ENCODE measurements at regions not wholly inside any gene's neighbourhood (a gene's known extent, or its start where the extent isn't known, plus 50 kb on each side); places are given as distances from the start of the nearest gene placed in this dataset.

DNA sequence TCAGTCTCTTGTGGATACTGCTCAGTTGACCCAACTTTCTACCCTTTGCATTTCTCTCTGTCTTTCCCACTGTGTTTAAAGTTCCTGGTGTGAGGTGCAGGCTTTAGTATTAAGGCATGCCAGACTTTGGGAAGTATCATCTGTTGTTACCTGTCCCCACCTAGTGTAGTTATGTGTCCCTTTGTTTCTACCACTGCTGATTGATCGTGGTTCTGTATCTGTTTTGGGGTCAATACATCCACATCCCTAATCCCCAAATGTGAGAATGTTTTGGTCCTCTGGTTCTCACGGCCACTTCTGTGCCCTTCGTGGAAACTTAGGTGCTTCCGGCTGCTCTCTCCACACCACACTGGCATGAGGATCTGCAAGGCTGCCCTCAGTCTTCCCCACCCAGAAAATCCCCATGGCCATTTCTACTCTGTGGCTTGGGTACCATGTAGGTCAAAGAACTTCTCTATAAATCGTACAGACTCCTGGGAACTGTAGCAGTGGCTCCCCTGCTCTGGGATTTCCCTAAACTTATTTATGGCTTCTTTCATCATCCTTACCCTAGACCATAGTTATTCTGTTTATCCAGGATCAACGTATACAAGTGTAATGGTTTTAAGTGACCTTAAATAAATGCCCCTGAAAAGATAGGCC lies 443.2 kb downstream of the XYLT1 start:
- Histone ChIP-seq H3K27me3 (ENCODE audit: control insufficient read depth in 4 of 4, insufficient read depth in 4 of 4, low read length in 3 of 4) (no peaks in the 10 kb centered on the region), H3K27ac (ENCODE audit: low read depth in 1 of 2, low read length in 2 of 2) (no peak overlapping the region), H3K4me3 (ENCODE audit: low read depth in 1 of 3, low read length in 3 of 3) (no peak overlapping the region), H3K9ac (ENCODE audit: low read depth in 1 of 2, low read length in 2 of 2) (no peak overlapping the region), H3K9me3 (ENCODE audit: control insufficient read depth in 4 of 4, low read length in 3 of 4) (peaks cover 0 to 6% (median 3%) of the 10 kb centered on the region in 4 donors), H3K36me3 (ENCODE audit: control insufficient read depth in 4 of 4, insufficient read depth in 3 of 4, low read depth in 1 of 4, low read length in 3 of 4) (no peaks in the 10 kb centered on the region), H3K4me1 (ENCODE audit: control insufficient read depth in 4 of 4, insufficient read depth in 4 of 4, low read length in 3 of 4) (no peaks in the 10 kb centered on the region)
- no peak for DNase-seq (ENCODE audit: low spot score)
- TF ChIP-seq GABPA (IDR thresholded peaks at IDR 0.05 in 1 of 2, conservative IDR thresholded peaks at IDR 0.05 in 1 of 2) (no peak), TAF1 (conservative IDR thresholded peaks at IDR 0.05) (no peak), RAD21 (IDR thresholded peaks at IDR 0.05) (no peak), JUND (IDR thresholded peaks at IDR 0.05) (no peak)
- 76% methylated on average over 6 of the region's 6 CpGs for WGBS

DNA sequence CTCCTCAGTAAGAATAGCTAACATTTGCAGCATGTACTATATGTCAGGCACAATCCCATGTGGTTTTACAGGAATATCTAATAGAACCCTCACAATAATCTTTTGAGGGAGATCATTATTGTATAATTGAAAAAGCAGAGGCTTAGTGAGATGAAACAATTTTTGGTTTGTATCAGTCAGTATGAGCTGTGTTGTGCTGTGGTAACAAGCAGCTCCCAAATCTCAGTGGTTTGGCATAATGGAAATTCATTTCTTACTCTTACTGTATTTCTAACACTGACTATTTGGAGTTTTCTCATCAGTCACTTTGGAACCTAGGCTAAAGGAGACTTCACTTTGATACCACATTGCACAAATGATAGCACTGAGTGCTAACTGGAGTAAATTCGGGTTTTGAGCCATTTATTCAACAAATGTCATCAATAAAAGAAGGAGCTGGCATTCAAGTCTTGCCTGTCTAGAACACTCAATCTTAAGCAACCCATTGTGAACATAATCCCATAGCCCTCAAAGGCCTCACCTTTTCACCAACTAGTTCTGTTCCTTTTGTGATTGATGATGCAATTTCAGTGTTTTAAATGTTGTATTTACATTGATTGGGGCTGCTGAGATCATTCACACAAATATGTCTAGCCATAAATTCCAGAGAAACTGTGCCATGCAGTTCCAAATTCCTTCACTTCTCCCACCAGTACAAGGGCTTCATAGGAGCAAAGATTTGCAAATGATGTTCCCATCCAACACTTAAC lies 441.0 kb downstream of the XYLT1 start:
- peaks cover 0 to 6% (median 3%) of the 10 kb centered on the region in 4 donors for H3K9me3 ChIP-seq (ENCODE audit: control insufficient read depth in 4 of 4, low read length in 3 of 4)
- H3K36me3 ChIP-seq (ENCODE audit: control insufficient read depth in 4 of 4, insufficient read depth in 3 of 4, low read depth in 1 of 4, low read length in 3 of 4): no peaks in the 10 kb centered on the region
- no peaks in the 10 kb centered on the region for H3K4me1 ChIP-seq (ENCODE audit: control insufficient read depth in 4 of 4, insufficient read depth in 4 of 4, low read length in 3 of 4)
- no peak overlapping the region for H3K4me3 ChIP-seq (ENCODE audit: low read depth in 1 of 3, low read length in 3 of 3)
- H3K9ac ChIP-seq (ENCODE audit: low read depth in 1 of 2, low read length in 2 of 2): no peak overlapping the region
- DNase-seq (ENCODE audit: low spot score): no peak
- 56% methylated on average over 1 of the region's 1 CpG for WGBS
- no peak for TF ChIP-seq HNF4G (IDR thresholded peaks at IDR 0.05)
- no peak for TF ChIP-seq GABPA (IDR thresholded peaks at IDR 0.05 in 1 of 2, conservative IDR thresholded peaks at IDR 0.05 in 1 of 2)
- no peak for TF ChIP-seq EGR1 (IDR thresholded peaks at IDR 0.05; ENCODE audit: low read depth in 2 of 2)
- TF ChIP-seq, protein P1, sequence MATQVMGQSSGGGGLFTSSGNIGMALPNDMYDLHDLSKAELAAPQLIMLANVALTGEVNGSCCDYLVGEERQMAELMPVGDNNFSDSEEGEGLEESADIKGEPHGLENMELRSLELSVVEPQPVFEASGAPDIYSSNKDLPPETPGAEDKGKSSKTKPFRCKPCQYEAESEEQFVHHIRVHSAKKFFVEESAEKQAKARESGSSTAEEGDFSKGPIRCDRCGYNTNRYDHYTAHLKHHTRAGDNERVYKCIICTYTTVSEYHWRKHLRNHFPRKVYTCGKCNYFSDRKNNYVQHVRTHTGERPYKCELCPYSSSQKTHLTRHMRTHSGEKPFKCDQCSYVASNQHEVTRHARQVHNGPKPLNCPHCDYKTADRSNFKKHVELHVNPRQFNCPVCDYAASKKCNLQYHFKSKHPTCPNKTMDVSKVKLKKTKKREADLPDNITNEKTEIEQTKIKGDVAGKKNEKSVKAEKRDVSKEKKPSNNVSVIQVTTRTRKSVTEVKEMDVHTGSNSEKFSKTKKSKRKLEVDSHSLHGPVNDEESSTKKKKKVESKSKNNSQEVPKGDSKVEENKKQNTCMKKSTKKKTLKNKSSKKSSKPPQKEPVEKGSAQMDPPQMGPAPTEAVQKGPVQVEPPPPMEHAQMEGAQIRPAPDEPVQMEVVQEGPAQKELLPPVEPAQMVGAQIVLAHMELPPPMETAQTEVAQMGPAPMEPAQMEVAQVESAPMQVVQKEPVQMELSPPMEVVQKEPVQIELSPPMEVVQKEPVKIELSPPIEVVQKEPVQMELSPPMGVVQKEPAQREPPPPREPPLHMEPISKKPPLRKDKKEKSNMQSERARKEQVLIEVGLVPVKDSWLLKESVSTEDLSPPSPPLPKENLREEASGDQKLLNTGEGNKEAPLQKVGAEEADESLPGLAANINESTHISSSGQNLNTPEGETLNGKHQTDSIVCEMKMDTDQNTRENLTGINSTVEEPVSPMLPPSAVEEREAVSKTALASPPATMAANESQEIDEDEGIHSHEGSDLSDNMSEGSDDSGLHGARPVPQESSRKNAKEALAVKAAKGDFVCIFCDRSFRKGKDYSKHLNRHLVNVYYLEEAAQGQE (IDR thresholded peaks at IDR 0.05): no peak
- TF ChIP-seq, protein P2, sequence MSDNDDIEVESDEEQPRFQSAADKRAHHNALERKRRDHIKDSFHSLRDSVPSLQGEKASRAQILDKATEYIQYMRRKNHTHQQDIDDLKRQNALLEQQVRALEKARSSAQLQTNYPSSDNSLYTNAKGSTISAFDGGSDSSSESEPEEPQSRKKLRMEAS (IDR thresholded peaks at IDR 0.05): no peak
- no peak for TF ChIP-seq HNF4A (conservative IDR thresholded peaks at IDR 0.05)
- TF ChIP-seq, protein P3, sequence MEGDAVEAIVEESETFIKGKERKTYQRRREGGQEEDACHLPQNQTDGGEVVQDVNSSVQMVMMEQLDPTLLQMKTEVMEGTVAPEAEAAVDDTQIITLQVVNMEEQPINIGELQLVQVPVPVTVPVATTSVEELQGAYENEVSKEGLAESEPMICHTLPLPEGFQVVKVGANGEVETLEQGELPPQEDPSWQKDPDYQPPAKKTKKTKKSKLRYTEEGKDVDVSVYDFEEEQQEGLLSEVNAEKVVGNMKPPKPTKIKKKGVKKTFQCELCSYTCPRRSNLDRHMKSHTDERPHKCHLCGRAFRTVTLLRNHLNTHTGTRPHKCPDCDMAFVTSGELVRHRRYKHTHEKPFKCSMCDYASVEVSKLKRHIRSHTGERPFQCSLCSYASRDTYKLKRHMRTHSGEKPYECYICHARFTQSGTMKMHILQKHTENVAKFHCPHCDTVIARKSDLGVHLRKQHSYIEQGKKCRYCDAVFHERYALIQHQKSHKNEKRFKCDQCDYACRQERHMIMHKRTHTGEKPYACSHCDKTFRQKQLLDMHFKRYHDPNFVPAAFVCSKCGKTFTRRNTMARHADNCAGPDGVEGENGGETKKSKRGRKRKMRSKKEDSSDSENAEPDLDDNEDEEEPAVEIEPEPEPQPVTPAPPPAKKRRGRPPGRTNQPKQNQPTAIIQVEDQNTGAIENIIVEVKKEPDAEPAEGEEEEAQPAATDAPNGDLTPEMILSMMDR (IDR thresholded peaks at IDR 0.05; ENCODE audit: low read depth, low read length, missing input control): no peak
- TF ChIP-seq SP1 (IDR thresholded peaks at IDR 0.05): no peak
- TF ChIP-seq YY1 (IDR thresholded peaks at IDR 0.05): no peak
- no peak for TF ChIP-seq NR2F2 (IDR thresholded peaks at IDR 0.05)
- TF ChIP-seq TAF1 (conservative IDR thresholded peaks at IDR 0.05): no peak
- no peak for TF ChIP-seq FOXA1 (IDR thresholded peaks at IDR 0.05)
- no peak for TF ChIP-seq JUND (IDR thresholded peaks at IDR 0.05)
- TF ChIP-seq RXRA (IDR thresholded peaks at IDR 0.05): no peak
- no peak overlapping the region for H3K27ac ChIP-seq (ENCODE audit: low read depth in 1 of 2, low read length in 2 of 2)
- no peaks in the 10 kb centered on the region for H3K27me3 ChIP-seq (ENCODE audit: control insufficient read depth in 4 of 4, insufficient read depth in 4 of 4, low read length in 3 of 4)

Measured in liver (tissue), 8 donors.